H1 (cell line): ENCODE measurements at regions not wholly inside any gene's neighbourhood (a gene's known extent, or its start where the extent isn't known, plus 50 kb on each side); places are given as distances from the start of the nearest gene placed in this dataset.

Experiments
- BRCA1 ChIP-seq: IDR thresholded peaks from 2 replicates; pipeline ENCODE4 v1.6.1; 2012; ENCODE audit warnings: low read depth, low read length, improper control_type of control experiment
- CTCF ChIP-seq, 3 experiments: IDR thresholded peaks; 1 replicate in 2 of 3; 2 replicates in 1 of 3; pipeline versions ENCODE4 v1.5.1 to v1.6.1; 2011; ENCODE audit warnings: low read length in 3 of 3, mild to moderate bottlenecking in 3 of 3, inconsistent platforms in 2 of 3, low read depth in 1 of 3, moderate library complexity in 1 of 3; ENCODE audit not compliant: insufficient read depth in 1 of 3; ENCODE audit errors: control extremely low read depth in 1 of 3
- JUND ChIP-seq: IDR thresholded peaks from 2 replicates; pipeline ENCODE4 v1.6.1; 2011; ENCODE audit warnings: mild to moderate bottlenecking, improper control_type of control experiment, low read length
- KDM5A ChIP-seq: fragments of 200-600 bp; IDR thresholded peaks from 2 replicates; pipeline ENCODE4 v1.7.1; 2012; ENCODE audit warnings: mild to moderate bottlenecking, low read length, inconsistent platforms, mixed read lengths
- POLR2A ChIP-seq, 2 experiments: IDR thresholded peaks; 1 replicate in 1 of 2; 2 replicates in 1 of 2; pipeline ENCODE4 v1.6.1; 2011; ENCODE audit warnings: low read depth in 2 of 2, low read length in 2 of 2, mild to moderate bottlenecking in 2 of 2; ENCODE audit errors: control extremely low read depth in 1 of 2
- ZNF274 ChIP-seq: IDR thresholded peaks from 2 replicates; pipeline ENCODE4 v1.7.0; 2012; ENCODE audit warnings: low read length, borderline replicate concordance; ENCODE audit errors: extremely low read depth

- TF ChIP-seq JUND = no peak
- no peak for TF ChIP-seq CTCF (IDR thresholded peaks at IDR 0.05; ENCODE audit: control extremely low read depth in 1 of 3, insufficient read depth in 1 of 3, low read depth in 1 of 3, low read length in 3 of 3)
- no peak for TF ChIP-seq ZNF274
- no peak for TF ChIP-seq POLR2A (IDR thresholded peaks at IDR 0.05; ENCODE audit: control extremely low read depth in 1 of 2, low read depth in 2 of 2, low read length in 2 of 2)
- TF ChIP-seq KDM5A = no peak
- no peak for TF ChIP-seq BRCA1
Observed at GRCh38 chr1:234954613-234955012, 174.0 kb downstream of the TOMM20 start.
